ENCODE measurements at regions not wholly inside any gene's neighbourhood (a gene's known extent, or its start where the extent isn't known, plus 50 kb on each side); places are given as distances from the start of the nearest gene placed in this dataset.

DNA sequence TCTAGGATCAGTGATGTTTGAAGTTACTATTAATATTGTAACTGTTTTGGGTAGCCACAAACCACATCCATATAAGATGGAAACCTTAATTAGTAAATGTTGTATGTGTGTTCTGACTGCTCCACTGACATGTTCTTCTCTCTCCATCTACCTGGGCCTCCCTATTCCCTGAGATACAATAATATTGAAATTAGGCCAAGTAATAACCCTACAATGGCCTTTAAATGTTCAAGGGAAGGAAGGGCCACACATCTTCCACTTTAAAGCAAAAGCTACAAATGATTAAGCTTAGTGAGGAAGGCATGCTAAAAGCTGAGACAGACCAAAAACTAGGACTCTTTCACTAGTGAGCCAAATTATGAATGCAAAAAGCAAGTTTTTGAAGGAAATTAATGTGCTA, 176.4 kb upstream of the ANK3 start:
- Histone ChIP-seq H3K4me2 (ENCODE audit: low read length) (no peak overlapping the region), H3K27ac (ENCODE audit: low read length) (no peak overlapping the region), H3K9ac (ENCODE audit: low read length) (no peak overlapping the region), H3K79me2 (ENCODE audit: low read length) (peaks cover 27% of the 10 kb centered on the region), H4K20me1 (ENCODE audit: low read length) (no peaks in the 10 kb centered on the region), H3K4me3 (ENCODE audit: low read length) (no peak overlapping the region), H3K36me3 (ENCODE audit: low read depth, low read length) (peaks cover 15% of the 10 kb centered on the region; the same call in 1 of the 2 replicates), H2AFZ (ENCODE audit: low read length) (no peak overlapping the region), H3F3A (ENCODE audit: low read length, unreplicated experiment) (no peaks in the 10 kb centered on the region), H3K27me3 (ENCODE audit: low read length) (no peaks in the 10 kb centered on the region), H3K9me2 (replicated peaks; ENCODE audit: low read length) (no peaks in the 10 kb centered on the region), H3K9me3 (ENCODE audit: low read length) (peaks cover 13% of the 10 kb centered on the region; the same call in 1 of the 2 replicates), H3K4me1 (ENCODE audit: insufficient read depth, low read length) (peaks cover 23% of the 10 kb centered on the region)
- BruUV-seq (replicated peaks): no TSS peak
- DNase-seq (no peak), ATAC-seq (no peak)
- intact Hi-C loops (cut with micrococcal nuclease): no loop called here
- CTCF ChIA-PET: interaction anchor here (0.6 kb wide), 1 partner anchor 10 kb away, joined by 3 read pairs; no protein-coding TSS in a partner anchor
- TF ChIP-seq, protein P1, sequence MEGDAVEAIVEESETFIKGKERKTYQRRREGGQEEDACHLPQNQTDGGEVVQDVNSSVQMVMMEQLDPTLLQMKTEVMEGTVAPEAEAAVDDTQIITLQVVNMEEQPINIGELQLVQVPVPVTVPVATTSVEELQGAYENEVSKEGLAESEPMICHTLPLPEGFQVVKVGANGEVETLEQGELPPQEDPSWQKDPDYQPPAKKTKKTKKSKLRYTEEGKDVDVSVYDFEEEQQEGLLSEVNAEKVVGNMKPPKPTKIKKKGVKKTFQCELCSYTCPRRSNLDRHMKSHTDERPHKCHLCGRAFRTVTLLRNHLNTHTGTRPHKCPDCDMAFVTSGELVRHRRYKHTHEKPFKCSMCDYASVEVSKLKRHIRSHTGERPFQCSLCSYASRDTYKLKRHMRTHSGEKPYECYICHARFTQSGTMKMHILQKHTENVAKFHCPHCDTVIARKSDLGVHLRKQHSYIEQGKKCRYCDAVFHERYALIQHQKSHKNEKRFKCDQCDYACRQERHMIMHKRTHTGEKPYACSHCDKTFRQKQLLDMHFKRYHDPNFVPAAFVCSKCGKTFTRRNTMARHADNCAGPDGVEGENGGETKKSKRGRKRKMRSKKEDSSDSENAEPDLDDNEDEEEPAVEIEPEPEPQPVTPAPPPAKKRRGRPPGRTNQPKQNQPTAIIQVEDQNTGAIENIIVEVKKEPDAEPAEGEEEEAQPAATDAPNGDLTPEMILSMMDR (conservative IDR thresholded peaks at IDR 0.05; ENCODE audit: low read depth, low read length): no peak
- TF ChIP-seq EZH2 (IDR thresholded peaks at IDR 0.05; ENCODE audit: low read length, unreplicated experiment) (no peak), EZH2phosphoT487 (IDR thresholded peaks at IDR 0.05; ENCODE audit: borderline replicate concordance, low read length) (no peak)
- POLR2A ChIA-PET (ENCODE audit: unreplicated experiment): no interaction called here

DNA sequence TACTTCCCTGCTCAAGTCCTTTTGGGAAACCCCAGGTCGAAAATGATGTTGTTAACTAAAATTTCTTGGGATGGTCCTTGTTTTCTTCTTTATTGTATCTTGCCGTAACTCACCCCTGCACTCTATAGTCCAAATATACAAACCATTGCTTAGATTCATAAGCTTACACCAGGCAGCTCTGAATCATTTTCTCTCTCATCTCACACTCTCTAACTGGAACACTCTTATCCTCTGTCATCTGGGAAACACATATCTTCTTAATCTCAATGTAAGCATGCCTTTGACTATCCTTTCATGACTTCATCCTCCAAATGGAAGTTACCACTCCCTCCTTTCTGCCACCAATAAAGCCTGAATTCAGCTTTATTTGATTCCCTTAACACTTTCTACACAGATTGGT, 175.8 kb upstream of the ANK3 start:
- no TSS peak for BruUV-seq (replicated peaks)
- peaks cover 15% of the 10 kb centered on the region; the same call in 1 of the 2 replicates for H3K36me3 ChIP-seq (ENCODE audit: low read depth, low read length)
- TF ChIP-seq, protein P1 (conservative IDR thresholded peaks at IDR 0.05; ENCODE audit: low read depth, low read length): no peak
- TF ChIP-seq EZH2 (IDR thresholded peaks at IDR 0.05; ENCODE audit: low read length, unreplicated experiment) (no peak), EZH2phosphoT487 (IDR thresholded peaks at IDR 0.05; ENCODE audit: borderline replicate concordance, low read length) (no peak)
- H3K79me2 ChIP-seq (ENCODE audit: low read length): peaks cover 21% of the 10 kb centered on the region
- no peak overlapping the region for H3K4me3 ChIP-seq (ENCODE audit: low read length)
- peaks cover 13% of the 10 kb centered on the region; the same call in 1 of the 2 replicates for H3K9me3 ChIP-seq (ENCODE audit: low read length)
- H3K9me2 ChIP-seq (replicated peaks; ENCODE audit: low read length): no peaks in the 10 kb centered on the region
- no peak overlapping the region for H3K9ac ChIP-seq (ENCODE audit: low read length)
- no peak overlapping the region for H3K27ac ChIP-seq (ENCODE audit: low read length)
- H3F3A ChIP-seq (ENCODE audit: low read length, unreplicated experiment): no peaks in the 10 kb centered on the region
- ChIA-PET POLR2A (ENCODE audit: unreplicated experiment) (no interaction called here), CTCF (no interaction called here)
- no peak for DNase-seq
- H3K4me1 ChIP-seq (ENCODE audit: insufficient read depth, low read length): peaks cover 18% of the 10 kb centered on the region
- no peak overlapping the region for H2AFZ ChIP-seq (ENCODE audit: low read length)
- no peaks in the 10 kb centered on the region for H4K20me1 ChIP-seq (ENCODE audit: low read length)
- no peak for ATAC-seq
- intact Hi-C loops (cut with micrococcal nuclease): no loop called here
- no peaks in the 10 kb centered on the region for H3K27me3 ChIP-seq (ENCODE audit: low read length)
- H3K4me2 ChIP-seq (ENCODE audit: low read length): no peak overlapping the region

DNA sequence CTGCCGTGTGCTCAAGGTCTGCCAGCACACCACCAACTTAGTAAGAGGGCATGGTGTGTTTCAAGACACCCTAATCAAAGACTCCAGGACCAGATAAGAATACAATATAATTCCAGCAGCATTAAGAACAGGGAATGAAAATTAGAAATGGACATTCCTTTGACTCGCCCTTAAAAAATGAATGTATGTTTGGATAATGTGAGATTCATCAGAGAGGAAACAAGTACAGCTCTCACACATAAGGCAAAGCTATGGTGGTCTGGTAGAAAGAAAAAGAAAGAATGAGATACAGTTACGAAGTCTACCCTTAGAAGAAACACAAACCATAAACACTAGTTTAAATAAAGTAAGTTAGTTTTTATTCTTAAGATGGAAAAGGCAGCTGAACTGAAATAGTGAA, 174.8 kb upstream of the ANK3 start:
- H3K79me2 ChIP-seq (ENCODE audit: low read length): peaks cover 12% of the 10 kb centered on the region
- DNase-seq (peak; percentile 56), ATAC-seq (peak; percentile 56)
- peaks cover 15% of the 10 kb centered on the region; the same call in 1 of the 2 replicates for H3K36me3 ChIP-seq (ENCODE audit: low read depth, low read length)
- H3K9ac ChIP-seq (ENCODE audit: low read length): no peak overlapping the region
- CTCF ChIA-PET: no interaction called here
- no TSS peak for BruUV-seq (replicated peaks)
- POLR2A ChIA-PET (ENCODE audit: unreplicated experiment): interaction anchor here (0.6 kb wide), 1 partner anchor 7 kb away, joined by 5 read pairs; no protein-coding TSS in a partner anchor
- no peak overlapping the region for H3K4me2 ChIP-seq (ENCODE audit: low read length)
- H2AFZ ChIP-seq (ENCODE audit: low read length): no peak overlapping the region
- peaks cover 13% of the 10 kb centered on the region; the same call in 1 of the 2 replicates for H3K9me3 ChIP-seq (ENCODE audit: low read length)
- no peak overlapping the region for H3K4me3 ChIP-seq (ENCODE audit: low read length)
- H3K27ac ChIP-seq (ENCODE audit: low read length): no peak overlapping the region
- no peak for TF ChIP-seq EZH2 (IDR thresholded peaks at IDR 0.05; ENCODE audit: low read length, unreplicated experiment)
- no peak for TF ChIP-seq EZH2phosphoT487 (IDR thresholded peaks at IDR 0.05; ENCODE audit: borderline replicate concordance, low read length)
- TF ChIP-seq, protein P1 (conservative IDR thresholded peaks at IDR 0.05; ENCODE audit: low read depth, low read length): no peak
- intact Hi-C loops (cut with micrococcal nuclease): no loop called here
- peaks cover 10% of the 10 kb centered on the region for H3K4me1 ChIP-seq (ENCODE audit: insufficient read depth, low read length)
- H3F3A ChIP-seq (ENCODE audit: low read length, unreplicated experiment): no peaks in the 10 kb centered on the region
- H3K27me3 ChIP-seq (ENCODE audit: low read length): no peaks in the 10 kb centered on the region
- H4K20me1 ChIP-seq (ENCODE audit: low read length): no peaks in the 10 kb centered on the region
- no peaks in the 10 kb centered on the region for H3K9me2 ChIP-seq (replicated peaks; ENCODE audit: low read length)

All from PC-3 (cell line).